GM23338 (cell line): ENCODE measurements at regions not wholly inside any gene's neighbourhood (a gene's known extent, or its start where the extent isn't known, plus 50 kb on each side); places are given as distances from the start of the nearest gene placed in this dataset.

Experiments
- ATAC-seq: fragments of 200-7000 bp; cut with Tn5 transposase; 3 replicates; pipeline ENCODE4 v1.9.1; 2020
- DNase-seq: peaks from one replicate; pipeline ENCODE4 v3.0.0-alpha.2; 2015; ENCODE audit warnings: low spot score
- H2AFZ ChIP-seq: fragments of 200-600 bp; sonication (generic); 2 replicates; pipeline ENCODE4 v1.8.0; 2016; ENCODE audit warnings: antibody characterized with exemption, mild to moderate bottlenecking, moderate library complexity
- H3F3A ChIP-seq: fragments of 200-600 bp; sonication (generic); replicated peaks from 2 replicates; pipeline ENCODE4 v1.8.0; 2017; ENCODE audit warnings: antibody characterized with exemption, mixed run types, low read depth
- H3K27ac ChIP-seq: fragments of 200-600 bp; sonication (generic); 2 replicates; pipeline ENCODE4 v1.6.1; 2016; ENCODE audit warnings: low read depth
- H3K27me3 ChIP-seq: fragments of 200-600 bp; sonication (generic); 2 replicates; pipeline ENCODE4 v1.8.0; 2016; ENCODE audit warnings: mild to moderate bottlenecking, mixed run types, moderate library complexity; ENCODE audit not compliant: insufficient read depth
- H3K36me3 ChIP-seq: fragments of 200-600 bp; sonication (generic); 2 replicates; pipeline ENCODE4 v1.8.0; 2016; ENCODE audit warnings: mild to moderate bottlenecking; ENCODE audit not compliant: insufficient read depth
- H3K4me1 ChIP-seq: fragments of 200-600 bp; sonication (generic); 2 replicates; pipeline ENCODE4 v1.8.0; 2016; ENCODE audit warnings: mild to moderate bottlenecking, moderate library complexity; ENCODE audit not compliant: insufficient read depth
- H3K4me2 ChIP-seq: fragments of 200-600 bp; sonication (generic); 2 replicates; pipeline ENCODE4 v1.7.1; 2017; ENCODE audit warnings: mixed run types
- H3K4me3 ChIP-seq: fragments of 200-600 bp; sonication (generic); 2 replicates; pipeline ENCODE4 v1.6.1; 2016; ENCODE audit warnings: mixed run types
- H3K79me2 ChIP-seq: fragments of 200-600 bp; sonication (generic); replicated peaks from 2 replicates; pipeline ENCODE4 v1.8.0; 2017; ENCODE audit warnings: mild to moderate bottlenecking; ENCODE audit not compliant: insufficient read depth
- H3K9me2 ChIP-seq: fragments of 200-600 bp; sonication (generic); 2 replicates; pipeline ENCODE4 v1.8.0; 2017; ENCODE audit not compliant: insufficient read depth
- H4K20me1 ChIP-seq: fragments of 200-600 bp; sonication (generic); replicated peaks from 2 replicates; pipeline ENCODE4 v1.8.0; 2017; ENCODE audit warnings: mild to moderate bottlenecking; ENCODE audit not compliant: insufficient read depth
- H3K27ac Mint-ChIP-seq: 2 replicates; pipeline ENCODE4 v1.8.0; 2020; ENCODE audit warnings: inconsistent platforms, mild to moderate bottlenecking, moderate library complexity, mixed read lengths
- H3K27me3 Mint-ChIP-seq: 3 replicates; pipeline ENCODE4 v1.8.0; 2022; ENCODE audit warnings: low read depth, mild to moderate bottlenecking, moderate library complexity, mixed read lengths, inconsistent platforms; ENCODE audit not compliant: insufficient read depth, poor library complexity
- H3K36me3 Mint-ChIP-seq: 3 replicates; pipeline ENCODE4 v1.8.0; 2021; ENCODE audit warnings: low read depth, mild to moderate bottlenecking, inconsistent platforms, moderate library complexity, mixed read lengths
- H3K4me1 Mint-ChIP-seq: 3 replicates; pipeline ENCODE4 v1.8.0; 2020; ENCODE audit warnings: mild to moderate bottlenecking, inconsistent platforms, mixed read lengths
- H3K4me3 Mint-ChIP-seq: 3 replicates; pipeline ENCODE4 v1.8.0; 2021; ENCODE audit warnings: moderate library complexity, mild to moderate bottlenecking, inconsistent platforms, mixed read lengths
- H3K9me3 Mint-ChIP-seq: 3 replicates; pipeline ENCODE4 v1.8.0; 2020; ENCODE audit warnings: moderate library complexity, mild to moderate bottlenecking, inconsistent platforms, mixed read lengths
- CREB1 ChIP-seq: fragments of 250-450 bp; sonication (Bioruptor Pico); IDR thresholded peaks from 2 replicates; pipeline ENCODE4 v1.5.0; 2020; ENCODE audit warnings: low read depth, mild to moderate bottlenecking, moderate library complexity
- CTCF ChIP-seq, 2 experiments: fragments of 200-600 bp in 1 of 2; sonication (generic) in 1 of 2; conservative IDR thresholded peaks; 2 replicates each; pipeline versions ENCODE4 v1.5.1 to v1.6.1; 2016 to 2017; ENCODE audit warnings: antibody characterized with exemption in 2 of 2, low read depth in 2 of 2, mild to moderate bottlenecking in 2 of 2, moderate library complexity in 1 of 2
- ETS1 ChIP-seq: IDR thresholded peaks from 2 replicates; pipeline ENCODE4 v1.6.1; 2016; ENCODE audit warnings: antibody characterized with exemption
- EZH2phosphoT487 ChIP-seq: fragments of 200-600 bp; sonication (generic); IDR thresholded peaks from one replicate; pipeline ENCODE4 v1.8.1; 2018; ENCODE audit warnings: antibody characterized with exemption; ENCODE audit not compliant: unreplicated experiment
- POLR2AphosphoS5 ChIP-seq: IDR thresholded peaks from 2 replicates; pipeline ENCODE4 v1.6.1; 2016; ENCODE audit warnings: antibody characterized with exemption, low read depth
- TF ChIP-seq, protein P1 (sequence below): fragments of 250-450 bp; sonication (Bioruptor Pico); IDR thresholded peaks from 2 replicates; pipeline ENCODE4 v1.5.0; 2020; ENCODE audit warnings: mild to moderate bottlenecking, moderate library complexity

GRCh38 chr1:58109646-58110200 is 436.8 kb downstream of the OMA1 start (continued):
- TF ChIP-seq, protein P1, sequence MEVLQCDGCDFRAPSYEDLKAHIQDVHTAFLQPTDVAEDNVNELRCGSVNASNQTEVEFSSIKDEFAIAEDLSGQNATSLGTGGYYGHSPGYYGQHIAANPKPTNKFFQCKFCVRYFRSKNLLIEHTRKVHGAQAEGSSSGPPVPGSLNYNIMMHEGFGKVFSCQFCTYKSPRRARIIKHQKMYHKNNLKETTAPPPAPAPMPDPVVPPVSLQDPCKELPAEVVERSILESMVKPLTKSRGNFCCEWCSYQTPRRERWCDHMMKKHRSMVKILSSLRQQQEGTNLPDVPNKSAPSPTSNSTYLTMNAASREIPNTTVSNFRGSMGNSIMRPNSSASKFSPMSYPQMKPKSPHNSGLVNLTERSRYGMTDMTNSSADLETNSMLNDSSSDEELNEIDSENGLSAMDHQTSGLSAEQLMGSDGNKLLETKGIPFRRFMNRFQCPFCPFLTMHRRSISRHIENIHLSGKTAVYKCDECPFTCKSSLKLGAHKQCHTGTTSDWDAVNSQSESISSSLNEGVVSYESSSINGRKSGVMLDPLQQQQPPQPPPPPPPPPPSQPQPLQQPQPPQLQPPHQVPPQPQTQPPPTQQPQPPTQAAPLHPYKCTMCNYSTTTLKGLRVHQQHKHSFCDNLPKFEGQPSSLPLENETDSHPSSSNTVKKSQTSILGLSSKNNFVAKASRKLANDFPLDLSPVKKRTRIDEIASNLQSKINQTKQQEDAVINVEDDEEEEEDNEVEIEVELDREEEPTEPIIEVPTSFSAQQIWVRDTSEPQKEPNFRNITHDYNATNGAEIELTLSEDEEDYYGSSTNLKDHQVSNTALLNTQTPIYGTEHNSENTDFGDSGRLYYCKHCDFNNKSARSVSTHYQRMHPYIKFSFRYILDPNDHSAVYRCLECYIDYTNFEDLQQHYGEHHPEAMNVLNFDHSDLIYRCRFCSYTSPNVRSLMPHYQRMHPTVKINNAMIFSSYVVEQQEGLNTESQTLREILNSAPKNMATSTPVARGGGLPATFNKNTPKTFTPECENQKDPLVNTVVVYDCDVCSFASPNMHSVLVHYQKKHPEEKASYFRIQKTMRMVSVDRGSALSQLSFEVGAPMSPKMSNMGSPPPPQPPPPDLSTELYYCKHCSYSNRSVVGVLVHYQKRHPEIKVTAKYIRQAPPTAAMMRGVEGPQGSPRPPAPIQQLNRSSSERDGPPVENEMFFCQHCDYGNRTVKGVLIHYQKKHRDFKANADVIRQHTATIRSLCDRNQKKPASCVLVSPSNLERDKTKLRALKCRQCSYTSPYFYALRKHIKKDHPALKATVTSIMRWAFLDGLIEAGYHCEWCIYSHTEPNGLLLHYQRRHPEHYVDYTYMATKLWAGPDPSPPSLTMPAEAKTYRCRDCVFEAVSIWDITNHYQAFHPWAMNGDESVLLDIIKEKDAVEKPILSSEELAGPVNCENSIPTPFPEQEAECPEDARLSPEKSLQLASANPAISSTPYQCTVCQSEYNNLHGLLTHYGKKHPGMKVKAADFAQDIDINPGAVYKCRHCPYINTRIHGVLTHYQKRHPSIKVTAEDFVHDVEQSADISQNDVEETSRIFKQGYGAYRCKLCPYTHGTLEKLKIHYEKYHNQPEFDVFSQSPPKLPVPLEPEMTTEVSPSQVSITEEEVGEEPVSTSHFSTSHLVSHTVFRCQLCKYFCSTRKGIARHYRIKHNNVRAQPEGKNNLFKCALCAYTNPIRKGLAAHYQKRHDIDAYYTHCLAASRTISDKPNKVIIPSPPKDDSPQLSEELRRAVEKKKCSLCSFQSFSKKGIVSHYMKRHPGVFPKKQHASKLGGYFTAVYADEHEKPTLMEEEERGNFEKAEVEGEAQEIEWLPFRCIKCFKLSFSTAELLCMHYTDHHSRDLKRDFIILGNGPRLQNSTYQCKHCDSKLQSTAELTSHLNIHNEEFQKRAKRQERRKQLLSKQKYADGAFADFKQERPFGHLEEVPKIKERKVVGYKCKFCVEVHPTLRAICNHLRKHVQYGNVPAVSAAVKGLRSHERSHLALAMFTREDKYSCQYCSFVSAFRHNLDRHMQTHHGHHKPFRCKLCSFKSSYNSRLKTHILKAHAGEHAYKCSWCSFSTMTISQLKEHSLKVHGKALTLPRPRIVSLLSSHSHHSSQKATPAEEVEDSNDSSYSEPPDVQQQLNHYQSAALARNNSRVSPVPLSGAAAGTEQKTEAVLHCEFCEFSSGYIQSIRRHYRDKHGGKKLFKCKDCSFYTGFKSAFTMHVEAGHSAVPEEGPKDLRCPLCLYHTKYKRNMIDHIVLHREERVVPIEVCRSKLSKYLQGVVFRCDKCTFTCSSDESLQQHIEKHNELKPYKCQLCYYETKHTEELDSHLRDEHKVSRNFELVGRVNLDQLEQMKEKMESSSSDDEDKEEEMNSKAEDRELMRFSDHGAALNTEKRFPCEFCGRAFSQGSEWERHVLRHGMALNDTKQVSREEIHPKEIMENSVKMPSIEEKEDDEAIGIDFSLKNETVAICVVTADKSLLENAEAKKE (CRISPR knock-in tag) = no peak

DNA sequence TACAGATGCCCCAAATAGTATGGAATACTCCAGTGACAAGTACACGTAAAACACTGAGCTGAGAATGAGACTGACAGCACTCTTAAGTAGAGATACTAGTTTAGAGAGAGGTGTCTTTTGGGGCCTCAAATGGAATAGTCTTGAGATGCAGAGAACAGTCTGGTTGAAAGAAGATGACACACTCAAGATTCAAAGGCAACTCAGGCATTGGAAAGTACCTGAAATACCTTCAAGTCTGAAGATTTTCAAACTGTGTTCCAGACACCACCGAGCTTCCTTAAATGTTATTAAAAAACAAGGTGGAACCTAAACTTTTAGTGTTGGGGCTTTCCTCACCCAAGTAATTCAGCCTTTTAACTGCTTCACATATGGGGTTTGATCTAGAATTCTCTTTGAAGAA is 437.7 kb downstream of the OMA1 start:
- H3K27me3 ChIP-seq = no peaks in the 10 kb centered on the region
- peaks cover 5% of the 10 kb centered on the region; the same call in 2 of the 3 replicates for H3K4me1 Mint-ChIP-seq
- TF ChIP-seq CREB1 (CRISPR knock-in tag) (no peak), EZH2phosphoT487 (no peak), POLR2AphosphoS5 (no peak), ETS1 (no peak), CTCF (conservative IDR thresholded peaks at IDR 0.05; ENCODE audit: low read depth in 2 of 2) (no peak)
- TF ChIP-seq, protein P1 (CRISPR knock-in tag) = no peak

More for the DNA sequence above, 437.7 kb downstream of the OMA1 start:
- ATAC-seq (no peak), DNase-seq (no peak)
- no peak overlapping the region for H3K4me3 Mint-ChIP-seq
- no peaks in the 10 kb centered on the region for H3K36me3 Mint-ChIP-seq
- Histone ChIP-seq H3K36me3 (no peaks in the 10 kb centered on the region), H3K79me2 (no peaks in the 10 kb centered on the region), H2AFZ (no peak overlapping the region), H4K20me1 (no peaks in the 10 kb centered on the region), H3F3A (no peaks in the 10 kb centered on the region), H3K4me1 (no peaks in the 10 kb centered on the region), H3K4me3 (no peak overlapping the region), H3K4me2 (no peak overlapping the region), H3K27ac (no peak overlapping the region), H3K9me2 (peaks cover 4% of the 10 kb centered on the region; the same call in 1 of the 2 replicates)
- no peaks in the 10 kb centered on the region; the same call in 2 of the 3 replicates for H3K9me3 Mint-ChIP-seq
- peaks cover 2% of the 10 kb centered on the region for H3K27me3 Mint-ChIP-seq
- no peak overlapping the region for H3K27ac Mint-ChIP-seq
